WTC11 (cell line): ENCODE measurements at regions not wholly inside any gene's neighbourhood (a gene's known extent, or its start where the extent isn't known, plus 50 kb on each side); places are given as distances from the start of the nearest gene placed in this dataset.

Source experiments
- CTCF ChIP-seq: fragments of 200-600 bp; IDR thresholded peaks from 2 replicates; pipeline ENCODE4 v1.8.0; 2022; ENCODE audit warnings: antibody characterized with exemption
- GRHL2 ChIP-seq: fragments of 250-450 bp; sonication (Bioruptor Pico); IDR thresholded peaks from 2 replicates; pipeline ENCODE4 v1.8.0; 2022; ENCODE audit warnings: mild to moderate bottlenecking, moderate library complexity; ENCODE audit not compliant: insufficient replicate concordance, severe bottlenecking
- HMGA2 ChIP-seq: fragments of 250-450 bp; sonication (Bioruptor Pico); IDR thresholded peaks from 2 replicates; pipeline ENCODE4 v1.4.0; 2021; ENCODE audit warnings: mild to moderate bottlenecking, moderate library complexity
- MAX ChIP-seq: sonication (generic); formaldehyde crosslinking; IDR thresholded peaks from 2 replicates; pipeline ENCODE4 v1.8.0; 2022; ENCODE audit warnings: mild to moderate bottlenecking, missing genetic modification reagents
- SMAD3 ChIP-seq: sonication (generic); formaldehyde crosslinking; IDR thresholded peaks from 2 replicates; pipeline ENCODE4 v1.8.0; 2022; ENCODE audit warnings: missing genetic modification reagents, mild to moderate bottlenecking, borderline replicate concordance
- SOX15 ChIP-seq: fragments of 250-450 bp; sonication (Bioruptor Pico); IDR thresholded peaks from 2 replicates; pipeline ENCODE4 v1.9.0; 2021; ENCODE audit warnings: mild to moderate bottlenecking
- TP53 ChIP-seq: sonication (generic); formaldehyde crosslinking; IDR thresholded peaks from 2 replicates; pipeline ENCODE4 v1.8.1; 2023; ENCODE audit warnings: mild to moderate bottlenecking, missing genetic modification reagents
- ZBTB21 ChIP-seq: sonication (generic); formaldehyde crosslinking; IDR thresholded peaks from 2 replicates; pipeline ENCODE4 v1.8.1; 2023; ENCODE audit warnings: mild to moderate bottlenecking, missing genetic modification reagents, borderline replicate concordance
- TF ChIP-seq, protein P1 (sequence below): sonication (generic); formaldehyde crosslinking; IDR thresholded peaks from 2 replicates; pipeline ENCODE4 v1.8.1; 2022; ENCODE audit warnings: low read depth, missing genetic modification reagents, borderline replicate concordance

- no peak for TF ChIP-seq MAX (CRISPR knock-in tag)
- no peak for TF ChIP-seq CTCF
- TF ChIP-seq HMGA2 (CRISPR knock-in tag) = no peak
- TF ChIP-seq TP53 (CRISPR knock-in tag) = no peak
- TF ChIP-seq GRHL2 (CRISPR knock-in tag) = no peak
- TF ChIP-seq SOX15 (CRISPR knock-in tag) = no peak
- TF ChIP-seq, protein P1, sequence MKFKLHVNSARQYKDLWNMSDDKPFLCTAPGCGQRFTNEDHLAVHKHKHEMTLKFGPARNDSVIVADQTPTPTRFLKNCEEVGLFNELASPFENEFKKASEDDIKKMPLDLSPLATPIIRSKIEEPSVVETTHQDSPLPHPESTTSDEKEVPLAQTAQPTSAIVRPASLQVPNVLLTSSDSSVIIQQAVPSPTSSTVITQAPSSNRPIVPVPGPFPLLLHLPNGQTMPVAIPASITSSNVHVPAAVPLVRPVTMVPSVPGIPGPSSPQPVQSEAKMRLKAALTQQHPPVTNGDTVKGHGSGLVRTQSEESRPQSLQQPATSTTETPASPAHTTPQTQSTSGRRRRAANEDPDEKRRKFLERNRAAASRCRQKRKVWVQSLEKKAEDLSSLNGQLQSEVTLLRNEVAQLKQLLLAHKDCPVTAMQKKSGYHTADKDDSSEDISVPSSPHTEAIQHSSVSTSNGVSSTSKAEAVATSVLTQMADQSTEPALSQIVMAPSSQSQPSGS (CRISPR knock-in tag) = no peak
- TF ChIP-seq ZBTB21 = no peak
- TF ChIP-seq SMAD3 (CRISPR knock-in tag) = no peak
These were observed 1233.0 kb upstream of the EYS start for GRCh38 chr6:66940003-66940402.
